ENCODE measurements at regions not wholly inside any gene's neighbourhood (a gene's known extent, or its start where the extent isn't known, plus 50 kb on each side); places are given as distances from the start of the nearest gene placed in this dataset.
"Not testable (repeated sequence)": the region's sequence is repeated elsewhere in the genome, so short reads cannot be mapped to it uniquely, and the experiment has no call there.

DNA sequence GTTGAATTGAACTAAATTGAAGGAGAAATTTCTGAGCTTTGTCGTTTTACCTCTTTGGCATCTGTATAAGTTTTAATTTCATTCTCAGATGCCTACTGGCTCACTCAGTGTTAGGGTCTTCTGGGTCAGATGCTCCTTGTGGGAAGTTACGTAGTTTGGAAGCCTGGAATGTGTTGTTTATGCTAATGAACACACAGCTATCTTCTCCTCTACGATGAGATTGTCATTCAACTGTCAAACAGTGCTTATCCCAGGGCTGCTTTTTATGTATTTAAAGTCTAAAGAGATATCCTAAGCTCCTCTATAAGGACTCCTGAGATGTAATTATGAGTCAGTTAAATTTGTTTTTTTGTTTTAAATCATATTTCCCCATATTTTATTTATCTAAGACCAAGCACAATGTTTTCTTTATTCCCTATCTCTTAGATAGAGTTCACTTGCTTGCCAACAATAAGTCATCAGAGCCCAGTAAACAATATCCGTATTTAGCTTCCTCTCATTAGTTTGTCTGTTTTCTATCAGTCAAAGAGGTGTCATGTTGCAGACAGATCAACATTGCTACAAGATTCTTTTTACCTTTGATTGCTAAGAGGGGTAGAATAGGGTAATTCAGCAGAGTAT lies 368.0 kb upstream of the PDE3A start:
- Mint-ChIP-seq H3K9me3 (ENCODE audit: unreplicated experiment) (no peaks in the 10 kb centered on the region), H3K36me3 (ENCODE audit: low read depth, unreplicated experiment) (no peaks in the 10 kb centered on the region), H3K27me3 (ENCODE audit: unreplicated experiment) (no peaks in the 10 kb centered on the region), H3K4me1 (ENCODE audit: unreplicated experiment) (no peaks in the 10 kb centered on the region), H3K27ac (ENCODE audit: unreplicated experiment) (no peak overlapping the region), H3K4me3 (ENCODE audit: unreplicated experiment) (no peak overlapping the region)
- TF ChIP-seq, protein P1, sequence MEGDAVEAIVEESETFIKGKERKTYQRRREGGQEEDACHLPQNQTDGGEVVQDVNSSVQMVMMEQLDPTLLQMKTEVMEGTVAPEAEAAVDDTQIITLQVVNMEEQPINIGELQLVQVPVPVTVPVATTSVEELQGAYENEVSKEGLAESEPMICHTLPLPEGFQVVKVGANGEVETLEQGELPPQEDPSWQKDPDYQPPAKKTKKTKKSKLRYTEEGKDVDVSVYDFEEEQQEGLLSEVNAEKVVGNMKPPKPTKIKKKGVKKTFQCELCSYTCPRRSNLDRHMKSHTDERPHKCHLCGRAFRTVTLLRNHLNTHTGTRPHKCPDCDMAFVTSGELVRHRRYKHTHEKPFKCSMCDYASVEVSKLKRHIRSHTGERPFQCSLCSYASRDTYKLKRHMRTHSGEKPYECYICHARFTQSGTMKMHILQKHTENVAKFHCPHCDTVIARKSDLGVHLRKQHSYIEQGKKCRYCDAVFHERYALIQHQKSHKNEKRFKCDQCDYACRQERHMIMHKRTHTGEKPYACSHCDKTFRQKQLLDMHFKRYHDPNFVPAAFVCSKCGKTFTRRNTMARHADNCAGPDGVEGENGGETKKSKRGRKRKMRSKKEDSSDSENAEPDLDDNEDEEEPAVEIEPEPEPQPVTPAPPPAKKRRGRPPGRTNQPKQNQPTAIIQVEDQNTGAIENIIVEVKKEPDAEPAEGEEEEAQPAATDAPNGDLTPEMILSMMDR (IDR thresholded peaks at IDR 0.05; ENCODE audit: unreplicated experiment) = no peak
- no peak for DNase-seq (ENCODE audit: low spot score)

DNA sequence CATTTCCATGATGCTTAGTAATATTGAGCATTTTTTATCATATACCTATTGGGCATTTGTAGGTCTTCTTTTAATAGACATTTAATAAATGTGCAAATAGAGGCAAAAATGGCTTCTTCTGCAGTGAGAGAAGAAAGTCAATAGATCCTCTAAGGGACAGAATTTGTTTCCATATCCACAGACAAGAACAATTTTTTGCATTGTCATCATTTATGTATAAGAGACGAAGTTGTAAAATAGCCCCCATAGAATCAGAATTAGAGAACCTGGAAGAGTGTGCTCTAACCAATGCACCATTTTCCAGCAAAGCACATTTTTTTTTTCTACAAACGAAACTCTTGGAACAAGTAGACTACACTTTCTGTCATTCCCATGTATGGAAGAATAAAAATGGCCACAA lies 365.1 kb upstream of the PDE3A start:
- no peak overlapping the region for H3K4me3 Mint-ChIP-seq (ENCODE audit: unreplicated experiment)

DNA sequence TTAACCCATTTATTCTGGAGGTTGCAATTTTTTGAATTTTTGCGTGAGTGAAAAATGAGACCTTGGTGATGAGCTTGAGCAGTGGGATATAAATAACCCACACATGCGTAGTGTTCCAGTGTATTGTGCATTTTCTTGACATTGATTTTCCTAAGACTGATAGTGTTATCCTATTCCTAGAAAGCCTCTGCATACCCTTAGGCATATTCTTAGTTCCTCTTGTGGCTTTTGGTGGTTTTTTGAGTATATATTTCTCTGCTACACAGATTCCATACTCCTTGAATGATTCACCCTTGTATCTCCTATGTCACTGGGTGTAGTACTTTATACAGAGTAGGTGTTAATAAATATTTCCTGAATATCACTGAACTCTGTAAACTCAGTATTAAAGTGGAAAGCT lies 363.4 kb upstream of the PDE3A start:
- H3K9me3 Mint-ChIP-seq (ENCODE audit: unreplicated experiment) = no peaks in the 10 kb centered on the region
- H3K4me1 Mint-ChIP-seq (ENCODE audit: unreplicated experiment) = no peaks in the 10 kb centered on the region
- TF ChIP-seq, protein P1 (IDR thresholded peaks at IDR 0.05; ENCODE audit: unreplicated experiment) = no peak
- no peak overlapping the region for H3K27ac Mint-ChIP-seq (ENCODE audit: unreplicated experiment)
- no peaks in the 10 kb centered on the region for H3K27me3 Mint-ChIP-seq (ENCODE audit: unreplicated experiment)
- H3K4me3 Mint-ChIP-seq (ENCODE audit: unreplicated experiment) = no peak overlapping the region
- no peak for DNase-seq (ENCODE audit: low spot score)
- no peaks in the 10 kb centered on the region for H3K36me3 Mint-ChIP-seq (ENCODE audit: low read depth, unreplicated experiment)

More for the DNA sequence above, 365.1 kb upstream of the PDE3A start:
- no peaks in the 10 kb centered on the region for H3K27me3 Mint-ChIP-seq (ENCODE audit: unreplicated experiment)
- no peak overlapping the region for H3K27ac Mint-ChIP-seq (ENCODE audit: unreplicated experiment)
- H3K36me3 Mint-ChIP-seq (ENCODE audit: low read depth, unreplicated experiment) = no peaks in the 10 kb centered on the region
- no peaks in the 10 kb centered on the region for H3K4me1 Mint-ChIP-seq (ENCODE audit: unreplicated experiment)
- H3K9me3 Mint-ChIP-seq (ENCODE audit: unreplicated experiment) = no peaks in the 10 kb centered on the region
- TF ChIP-seq, protein P1 (IDR thresholded peaks at IDR 0.05; ENCODE audit: unreplicated experiment) = no peak
- DNase-seq (ENCODE audit: low spot score) = no peak

DNA sequence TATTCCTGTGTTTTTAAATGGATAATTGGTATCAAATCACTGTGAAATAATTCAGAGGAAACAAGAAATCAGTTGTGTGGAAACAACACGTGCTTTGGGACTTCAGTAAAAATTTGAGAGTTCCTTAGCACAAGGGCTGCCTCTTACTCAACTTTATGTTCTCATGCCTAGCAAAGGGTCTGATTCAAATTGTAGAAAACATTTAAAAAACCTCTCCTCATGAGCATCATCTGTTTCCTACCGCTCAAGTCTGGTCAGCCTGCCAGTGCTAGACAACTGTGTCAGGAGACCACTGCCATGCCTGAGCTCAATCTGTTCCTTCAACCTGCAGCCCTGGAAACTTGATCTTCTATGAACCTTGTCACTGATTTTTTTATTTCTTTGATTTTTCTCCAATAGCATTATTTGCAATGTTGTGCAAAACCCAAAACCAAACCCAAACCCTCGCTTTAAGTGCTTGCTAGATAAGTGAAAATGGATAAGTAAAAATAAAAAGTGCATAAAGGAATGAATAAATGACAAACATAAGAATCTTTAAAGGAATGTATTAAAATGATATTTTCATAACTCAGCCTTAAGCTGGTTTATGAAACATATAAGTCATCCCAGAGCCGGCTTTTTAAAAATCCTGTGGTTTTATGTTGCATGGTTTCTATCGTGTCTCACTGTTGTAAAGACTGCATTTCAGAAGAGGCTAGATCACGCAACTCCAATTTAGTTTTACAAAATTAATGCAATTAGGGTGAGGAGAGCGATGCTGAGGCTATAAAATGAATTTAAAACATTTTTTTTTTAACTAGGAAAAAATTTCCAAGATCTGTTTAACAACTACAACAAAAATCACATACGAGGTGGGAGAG lies 361.2 kb upstream of the PDE3A start:
- TF ChIP-seq, protein P1 (IDR thresholded peaks at IDR 0.05; ENCODE audit: unreplicated experiment) = no peak
- H3K27me3 Mint-ChIP-seq (ENCODE audit: unreplicated experiment) = no peaks in the 10 kb centered on the region
- no peak overlapping the region for H3K27ac Mint-ChIP-seq (ENCODE audit: unreplicated experiment)
- DNase-seq (ENCODE audit: low spot score) = no peak
- no peaks in the 10 kb centered on the region for H3K4me1 Mint-ChIP-seq (ENCODE audit: unreplicated experiment)
- no peaks in the 10 kb centered on the region for H3K9me3 Mint-ChIP-seq (ENCODE audit: unreplicated experiment)
- no peaks in the 10 kb centered on the region for H3K36me3 Mint-ChIP-seq (ENCODE audit: low read depth, unreplicated experiment)
- no peak overlapping the region for H3K4me3 Mint-ChIP-seq (ENCODE audit: unreplicated experiment)

DNA sequence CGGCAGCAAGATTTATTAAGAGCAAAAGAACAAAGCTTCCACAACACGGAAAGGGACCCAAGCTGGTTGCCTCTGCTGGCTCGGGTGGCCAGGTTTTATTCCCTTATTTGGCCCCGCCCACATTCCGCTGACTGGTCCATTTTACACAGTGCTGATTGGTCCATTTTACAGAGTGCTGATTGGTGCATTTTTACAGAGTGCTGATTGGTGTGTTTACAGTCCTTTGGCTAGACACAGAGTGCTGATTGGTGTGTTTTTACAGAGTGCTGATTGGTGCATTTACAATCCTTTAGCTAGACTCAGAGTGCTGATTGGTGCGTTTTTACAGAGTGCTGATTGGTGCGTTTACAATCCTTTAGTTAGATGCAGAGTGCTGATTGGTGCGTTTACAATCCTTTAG lies 358.4 kb upstream of the PDE3A start:
- H3K4me1 Mint-ChIP-seq (ENCODE audit: unreplicated experiment); H3K27me3 Mint-ChIP-seq (ENCODE audit: unreplicated experiment); H3K9me3 Mint-ChIP-seq (ENCODE audit: unreplicated experiment); DNase-seq (ENCODE audit: low spot score); H3K36me3 Mint-ChIP-seq (ENCODE audit: low read depth, unreplicated experiment); H3K27ac Mint-ChIP-seq (ENCODE audit: unreplicated experiment); H3K4me3 Mint-ChIP-seq (ENCODE audit: unreplicated experiment): not testable (repeated sequence)
